Left forelimb (tissue), 1 donor: ENCODE measurements at regions not wholly inside any gene's neighbourhood (a gene's known extent, or its start where the extent isn't known, plus 50 kb on each side); places are given as distances from the start of the nearest gene placed in this dataset.

Source experiments
- DNase-seq: peaks from one replicate; pipeline ENCODE4 v3.0.0-alpha.2; 2018; ENCODE audit warnings: low spot score

GRCh38 chr6:40268166-40268565, 319.0 kb downstream of the LRFN2 start:
- DNase-seq = no peak

GRCh38 chr6:40265615-40266014, 321.5 kb downstream of the LRFN2 start:
- no peak for DNase-seq

GRCh38 chr6:40263970-40264369, 323.2 kb downstream of the LRFN2 start:
- DNase-seq = no peak

- no peak for DNase-seq
Observed at GRCh38 chr6:40262363-40262762, 324.8 kb downstream of the LRFN2 start.

GRCh38 chr6:40258531-40258930, 324.3 kb upstream of the MOCS1 start:
- no peak for DNase-seq

- DNase-seq = no peak
Observed at GRCh38 chr6:40256831-40257230, 322.6 kb upstream of the MOCS1 start.

GRCh38 chr6:40256224-40256623, 322.0 kb upstream of the MOCS1 start:
- DNase-seq = no peak

GRCh38 chr6:40253420-40253819, 319.2 kb upstream of the MOCS1 start:
- no peak for DNase-seq

- DNase-seq = no peak
Observed at GRCh38 chr6:40252531-40253258, 318.4 kb upstream of the MOCS1 start.

- DNase-seq = no peak
Observed at GRCh38 chr6:40251637-40252300, 317.5 kb upstream of the MOCS1 start.

- no peak for DNase-seq
Observed at GRCh38 chr6:40249935-40250334, 315.7 kb upstream of the MOCS1 start.

GRCh38 chr6:40247516-40248115, 313.4 kb upstream of the MOCS1 start:
- no peak for DNase-seq

- DNase-seq = no peak
Observed at GRCh38 chr6:40244699-40245098, 310.4 kb upstream of the MOCS1 start.

- DNase-seq = no peak
Observed at GRCh38 chr6:40232698-40233097, 298.4 kb upstream of the MOCS1 start.

- DNase-seq = no peak
Observed at GRCh38 chr6:40227735-40228134, 293.5 kb upstream of the MOCS1 start.

GRCh38 chr6:40222354-40222753, 288.1 kb upstream of the MOCS1 start:
- no peak for DNase-seq

- DNase-seq = no peak
Observed at GRCh38 chr6:40219799-40220198, 285.5 kb upstream of the MOCS1 start.

GRCh38 chr6:40210628-40211056, 276.4 kb upstream of the MOCS1 start:
- no peak for DNase-seq

GRCh38 chr6:40205801-40206200, 271.5 kb upstream of the MOCS1 start:
- no peak for DNase-seq

- no peak for DNase-seq
Observed at GRCh38 chr6:40205004-40205403, 270.7 kb upstream of the MOCS1 start.

- no peak for DNase-seq
Observed at GRCh38 chr6:40197371-40197770, 263.1 kb upstream of the MOCS1 start.

- no peak for DNase-seq
Observed at GRCh38 chr6:40196135-40196518, 261.9 kb upstream of the MOCS1 start.

GRCh38 chr6:40195428-40196134, 261.3 kb upstream of the MOCS1 start:
- no peak for DNase-seq
